Ishikawa (cell line): ENCODE measurements at regions not wholly inside any gene's neighbourhood (a gene's known extent, or its start where the extent isn't known, plus 50 kb on each side); places are given as distances from the start of the nearest gene placed in this dataset.

Experiments used
- CEBPB ChIP-seq: IDR thresholded peaks from 2 replicates; pipeline ENCODE4 v1.6.1; 2012
- CREB1 ChIP-seq: IDR thresholded peaks from 2 replicates; pipeline ENCODE4 v1.6.1; 2012; ENCODE audit warnings: low read depth
- EGR1 ChIP-seq: IDR thresholded peaks from 2 replicates; pipeline ENCODE4 v1.6.1; 2012
- EP300 ChIP-seq: IDR thresholded peaks from 2 replicates; pipeline ENCODE4 v1.6.1; 2012; ENCODE audit warnings: borderline replicate concordance
- FOXM1 ChIP-seq: IDR thresholded peaks from 2 replicates; pipeline ENCODE4 v1.6.1; 2012; ENCODE audit warnings: low read depth, borderline replicate concordance
- NFIC ChIP-seq: IDR thresholded peaks from 2 replicates; pipeline ENCODE4 v1.6.1; 2012
- RAD21 ChIP-seq: IDR thresholded peaks from 2 replicates; pipeline ENCODE4 v1.6.1; 2012; ENCODE audit warnings: low read depth
- TAF1 ChIP-seq: IDR thresholded peaks from 2 replicates; pipeline ENCODE4 v1.6.1; 2012; ENCODE audit warnings: low read depth, mild to moderate bottlenecking
- TCF12 ChIP-seq: IDR thresholded peaks from 2 replicates; pipeline ENCODE4 v1.6.1; 2012; ENCODE audit warnings: low read depth
- TEAD4 ChIP-seq: IDR thresholded peaks from 2 replicates; pipeline ENCODE4 v1.6.1; 2012
- YY1 ChIP-seq: IDR thresholded peaks from 2 replicates; pipeline ENCODE4 v1.6.1; 2012; ENCODE audit warnings: low read depth
- ZBTB7A ChIP-seq: IDR thresholded peaks from 2 replicates; pipeline ENCODE4 v1.6.1; 2012; ENCODE audit warnings: low read depth
- TF ChIP-seq, protein P1 (sequence below): IDR thresholded peaks from 2 replicates; pipeline ENCODE4 v1.6.1; 2012
- TF ChIP-seq, protein P2 (sequence below): IDR thresholded peaks from 2 replicates; pipeline ENCODE4 v1.6.1; 2012; ENCODE audit warnings: low read depth, mild to moderate bottlenecking
- TF ChIP-seq, protein P3 (sequence below): IDR thresholded peaks from 2 replicates; pipeline ENCODE4 v1.6.1; 2012

DNA sequence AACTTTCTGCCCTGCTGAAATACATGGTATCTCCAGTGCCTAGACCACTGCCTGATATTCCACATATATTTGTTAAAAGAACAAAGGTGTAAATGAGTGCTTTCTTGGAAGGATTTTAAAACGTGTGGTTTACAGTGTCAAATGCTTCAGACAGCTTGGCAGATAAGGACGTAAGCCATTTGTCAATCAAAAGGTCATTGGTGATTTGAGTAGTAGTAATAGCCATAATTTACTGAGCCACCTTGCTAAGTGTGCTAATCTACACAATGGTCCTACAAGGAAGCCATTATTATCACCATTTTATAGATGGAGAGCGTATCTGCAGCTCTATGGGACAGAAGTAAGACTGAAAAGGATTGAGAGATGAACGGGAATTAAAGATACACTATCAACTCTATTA, 186.8 kb upstream of the MPPED2 start:
- no peak for TF ChIP-seq FOXM1
- no peak for TF ChIP-seq CEBPB
- TF ChIP-seq NFIC: no peak
- no peak for TF ChIP-seq TEAD4
- TF ChIP-seq ZBTB7A: no peak
- TF ChIP-seq, protein P1, sequence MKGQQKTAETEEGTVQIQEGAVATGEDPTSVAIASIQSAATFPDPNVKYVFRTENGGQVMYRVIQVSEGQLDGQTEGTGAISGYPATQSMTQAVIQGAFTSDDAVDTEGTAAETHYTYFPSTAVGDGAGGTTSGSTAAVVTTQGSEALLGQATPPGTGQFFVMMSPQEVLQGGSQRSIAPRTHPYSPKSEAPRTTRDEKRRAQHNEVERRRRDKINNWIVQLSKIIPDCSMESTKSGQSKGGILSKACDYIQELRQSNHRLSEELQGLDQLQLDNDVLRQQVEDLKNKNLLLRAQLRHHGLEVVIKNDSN: no peak
- no peak for TF ChIP-seq TAF1
- no peak for TF ChIP-seq RAD21
- no peak for TF ChIP-seq EGR1
- TF ChIP-seq CREB1: no peak
- no peak for TF ChIP-seq YY1
- no peak for TF ChIP-seq TCF12
- TF ChIP-seq EP300: no peak
- TF ChIP-seq, protein P2, sequence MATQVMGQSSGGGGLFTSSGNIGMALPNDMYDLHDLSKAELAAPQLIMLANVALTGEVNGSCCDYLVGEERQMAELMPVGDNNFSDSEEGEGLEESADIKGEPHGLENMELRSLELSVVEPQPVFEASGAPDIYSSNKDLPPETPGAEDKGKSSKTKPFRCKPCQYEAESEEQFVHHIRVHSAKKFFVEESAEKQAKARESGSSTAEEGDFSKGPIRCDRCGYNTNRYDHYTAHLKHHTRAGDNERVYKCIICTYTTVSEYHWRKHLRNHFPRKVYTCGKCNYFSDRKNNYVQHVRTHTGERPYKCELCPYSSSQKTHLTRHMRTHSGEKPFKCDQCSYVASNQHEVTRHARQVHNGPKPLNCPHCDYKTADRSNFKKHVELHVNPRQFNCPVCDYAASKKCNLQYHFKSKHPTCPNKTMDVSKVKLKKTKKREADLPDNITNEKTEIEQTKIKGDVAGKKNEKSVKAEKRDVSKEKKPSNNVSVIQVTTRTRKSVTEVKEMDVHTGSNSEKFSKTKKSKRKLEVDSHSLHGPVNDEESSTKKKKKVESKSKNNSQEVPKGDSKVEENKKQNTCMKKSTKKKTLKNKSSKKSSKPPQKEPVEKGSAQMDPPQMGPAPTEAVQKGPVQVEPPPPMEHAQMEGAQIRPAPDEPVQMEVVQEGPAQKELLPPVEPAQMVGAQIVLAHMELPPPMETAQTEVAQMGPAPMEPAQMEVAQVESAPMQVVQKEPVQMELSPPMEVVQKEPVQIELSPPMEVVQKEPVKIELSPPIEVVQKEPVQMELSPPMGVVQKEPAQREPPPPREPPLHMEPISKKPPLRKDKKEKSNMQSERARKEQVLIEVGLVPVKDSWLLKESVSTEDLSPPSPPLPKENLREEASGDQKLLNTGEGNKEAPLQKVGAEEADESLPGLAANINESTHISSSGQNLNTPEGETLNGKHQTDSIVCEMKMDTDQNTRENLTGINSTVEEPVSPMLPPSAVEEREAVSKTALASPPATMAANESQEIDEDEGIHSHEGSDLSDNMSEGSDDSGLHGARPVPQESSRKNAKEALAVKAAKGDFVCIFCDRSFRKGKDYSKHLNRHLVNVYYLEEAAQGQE: no peak
- TF ChIP-seq, protein P3, sequence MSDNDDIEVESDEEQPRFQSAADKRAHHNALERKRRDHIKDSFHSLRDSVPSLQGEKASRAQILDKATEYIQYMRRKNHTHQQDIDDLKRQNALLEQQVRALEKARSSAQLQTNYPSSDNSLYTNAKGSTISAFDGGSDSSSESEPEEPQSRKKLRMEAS: no peak

DNA sequence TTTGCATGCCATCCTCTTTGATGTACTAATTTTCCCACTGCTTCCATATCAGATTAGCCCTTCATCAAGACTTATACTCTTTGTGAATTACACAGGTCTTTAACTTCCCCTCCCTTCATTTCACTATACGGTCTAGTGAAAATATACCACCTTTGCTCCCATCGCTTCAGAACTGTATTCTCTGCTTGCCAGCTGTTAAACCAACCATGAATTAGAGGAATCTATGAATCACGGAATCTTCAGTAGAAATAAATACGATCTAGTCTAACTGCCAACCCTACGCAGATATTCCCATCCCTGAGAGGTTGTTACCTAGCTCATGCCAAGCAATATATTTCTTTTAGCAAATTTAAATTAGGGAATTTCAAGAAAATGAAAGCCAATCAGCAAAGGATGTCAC, 177.8 kb upstream of the MPPED2 start:
- TF ChIP-seq YY1: no peak
- no peak for TF ChIP-seq NFIC
- no peak for TF ChIP-seq EP300
- no peak for TF ChIP-seq RAD21
- TF ChIP-seq TEAD4: no peak
- TF ChIP-seq, protein P1: no peak
- no peak for TF ChIP-seq CEBPB
- TF ChIP-seq TCF12: no peak

DNA sequence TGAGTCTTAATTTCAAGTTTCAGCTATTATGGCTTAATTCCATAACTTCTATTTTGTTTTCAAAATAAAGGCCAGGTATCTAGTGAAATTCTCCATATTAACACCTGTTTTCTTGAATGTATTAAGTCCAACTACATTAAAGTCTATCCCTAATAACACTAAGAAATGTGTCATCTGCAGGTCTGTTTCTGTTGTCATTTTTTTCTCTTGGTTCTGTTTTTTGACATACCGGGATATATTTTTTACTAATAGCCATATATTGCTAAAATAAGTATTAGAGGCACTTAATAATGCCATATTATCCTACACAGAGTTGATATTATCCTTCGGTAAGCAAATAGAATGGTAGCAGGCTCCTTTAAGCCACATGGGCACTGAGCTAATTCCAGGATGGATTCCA, 176.0 kb upstream of the MPPED2 start:
- TF ChIP-seq FOXM1 (no peak), TCF12 (no peak), NFIC (no peak), CEBPB (no peak), EGR1 (no peak), ZBTB7A (no peak), TAF1 (no peak), YY1 (no peak)

DNA sequence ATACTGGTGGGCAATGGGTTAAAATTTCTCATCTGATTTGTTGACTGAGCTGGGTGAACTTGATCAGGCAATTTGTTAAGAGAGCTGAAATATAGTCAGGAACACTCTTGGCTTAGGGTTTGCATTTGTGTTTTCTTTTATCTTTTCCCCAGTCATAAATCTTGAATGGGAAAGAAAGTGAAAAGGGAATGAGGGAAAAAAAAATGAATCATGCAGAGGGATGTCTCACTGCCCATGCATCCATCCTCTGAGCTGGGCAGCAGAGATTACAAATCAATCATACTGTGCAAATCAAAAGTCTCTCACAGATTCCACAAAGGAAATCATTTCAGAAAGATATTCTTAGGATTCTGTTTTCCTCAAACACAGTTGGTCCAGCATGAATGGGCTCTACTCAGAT, 174.2 kb upstream of the MPPED2 start:
- TF ChIP-seq CREB1 (no peak), RAD21 (no peak), YY1 (no peak), CEBPB (no peak), TEAD4 (no peak), EP300 (no peak), TAF1 (no peak)
- TF ChIP-seq, protein P3: no peak
- TF ChIP-seq, protein P1: no peak

DNA sequence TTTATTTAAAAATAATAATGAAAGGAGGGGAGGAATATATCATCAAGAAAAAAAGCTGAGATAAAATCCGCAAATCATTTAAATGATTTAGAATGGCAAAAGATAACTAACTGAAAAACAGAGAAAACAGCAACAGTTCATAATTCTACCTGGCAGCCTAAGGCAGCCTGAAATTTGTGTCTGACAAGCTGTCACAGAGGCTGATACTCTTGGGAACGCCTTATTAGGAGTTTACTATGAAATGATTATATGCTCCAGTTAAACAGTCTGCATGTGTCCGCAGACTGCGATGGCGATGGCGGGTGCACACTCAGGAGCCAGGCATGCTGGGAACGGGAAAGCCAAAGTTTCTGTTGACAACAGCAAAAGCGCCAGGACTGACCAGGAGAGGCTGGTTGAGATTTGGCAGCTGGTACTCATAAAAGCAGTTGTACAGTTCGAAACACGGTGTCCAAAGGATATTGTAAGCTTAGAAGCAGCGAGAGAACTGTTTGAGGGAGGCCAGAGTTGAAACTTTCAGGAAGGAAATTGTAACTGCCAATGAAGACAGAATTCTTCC, 172.9 kb upstream of the MPPED2 start:
- no peak for TF ChIP-seq NFIC
- TF ChIP-seq, protein P2: no peak
- TF ChIP-seq CREB1: no peak
- no peak for TF ChIP-seq EGR1

DNA sequence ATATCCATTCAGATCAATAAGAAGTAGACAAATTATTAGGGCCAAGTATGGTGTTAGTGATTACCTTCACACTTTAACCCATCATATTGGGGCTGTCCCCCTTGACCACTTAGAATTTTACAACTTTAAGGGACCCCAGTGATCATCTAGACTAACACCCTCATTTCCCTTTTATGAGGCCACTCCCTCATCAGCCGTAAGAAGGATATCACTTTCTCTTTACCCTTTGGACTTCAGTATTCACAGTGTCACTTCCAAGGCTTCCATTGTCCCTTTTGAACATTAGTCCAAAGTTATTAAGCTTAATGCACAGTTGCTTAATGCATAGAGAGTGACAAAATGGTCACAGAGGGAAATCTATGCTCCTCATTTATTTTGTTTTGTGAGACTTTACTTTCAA, 172.4 kb upstream of the MPPED2 start:
- TF ChIP-seq, protein P1: no peak
- TF ChIP-seq, protein P3: no peak
- TF ChIP-seq YY1 (no peak), FOXM1 (no peak), TAF1 (no peak), CREB1 (no peak), TCF12 (no peak), ZBTB7A (no peak), RAD21 (no peak), NFIC (no peak), EP300 (no peak)
